ENCODE measurements at regions not wholly inside any gene's neighbourhood (a gene's known extent, or its start where the extent isn't known, plus 50 kb on each side); places are given as distances from the start of the nearest gene placed in this dataset.
A peak's percentile ranks its signal among the peaks of the same experiment; 100 is the strongest.
"Not testable (repeated sequence)": the region's sequence is repeated elsewhere in the genome, so short reads cannot be mapped to it uniquely, and the experiment has no call there.

DNA sequence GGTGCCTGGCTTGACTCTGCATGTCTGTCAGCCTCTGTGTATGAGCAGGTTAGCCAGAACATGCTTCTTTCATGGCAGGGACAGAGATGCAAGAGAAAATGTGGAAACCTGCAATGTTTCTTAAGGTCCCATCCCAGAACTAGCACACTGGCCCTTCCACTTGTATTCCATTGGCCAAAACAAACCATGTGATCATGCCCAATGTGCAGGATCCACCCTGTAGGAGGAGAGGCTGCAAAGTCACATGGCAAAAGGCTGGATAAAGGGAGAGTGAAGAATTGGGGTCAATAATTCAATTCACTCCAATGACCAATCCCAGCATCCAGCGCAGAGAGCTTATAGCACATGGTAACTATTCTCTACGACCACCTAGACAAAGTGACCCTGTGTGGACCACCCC is 405.5 kb downstream of the MIAT start:
- DNase-seq (ENCODE audit: low spot score): no peak

DNA sequence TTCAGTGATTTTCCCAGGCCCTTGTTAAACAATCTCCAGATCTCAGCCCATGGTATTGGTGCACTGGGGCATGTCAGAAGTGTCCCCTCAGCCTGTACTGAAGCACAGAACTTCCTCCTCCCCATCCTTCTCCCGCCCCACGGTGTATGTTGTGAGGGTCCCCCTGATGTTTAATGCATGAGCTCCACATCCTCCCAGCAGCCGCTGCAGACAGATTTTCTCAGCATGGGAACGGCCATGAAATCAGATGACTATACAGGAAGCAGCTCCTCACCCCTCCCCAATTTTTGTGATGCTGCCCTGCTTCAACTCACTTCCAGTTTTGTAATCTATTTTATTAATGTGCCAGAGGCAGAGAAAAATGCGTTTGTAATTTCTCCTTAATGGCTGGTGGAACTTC is 406.0 kb downstream of the MIAT start:
- DNase-seq (ENCODE audit: low spot score): no peak

DNA sequence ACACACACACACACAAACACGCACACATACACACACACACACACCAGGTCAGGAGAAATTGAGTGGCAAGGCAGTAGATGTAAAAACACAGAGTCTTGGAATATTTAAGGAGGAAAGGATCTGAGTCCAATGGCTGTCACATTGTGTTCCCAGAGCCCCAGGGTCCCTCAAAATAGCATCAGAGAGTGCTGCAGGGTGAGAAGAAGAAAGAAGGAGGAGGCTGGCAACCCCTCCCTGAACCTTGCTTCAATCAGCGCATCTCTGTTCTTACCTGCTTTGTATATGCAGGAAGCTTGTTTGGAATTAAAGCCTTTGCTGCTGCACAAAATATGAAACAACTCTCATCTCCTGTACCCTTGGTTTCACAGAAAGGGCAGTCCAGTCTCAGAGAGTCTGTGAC is 406.5 kb downstream of the MIAT start:
- no peak for DNase-seq (ENCODE audit: low spot score)

DNA sequence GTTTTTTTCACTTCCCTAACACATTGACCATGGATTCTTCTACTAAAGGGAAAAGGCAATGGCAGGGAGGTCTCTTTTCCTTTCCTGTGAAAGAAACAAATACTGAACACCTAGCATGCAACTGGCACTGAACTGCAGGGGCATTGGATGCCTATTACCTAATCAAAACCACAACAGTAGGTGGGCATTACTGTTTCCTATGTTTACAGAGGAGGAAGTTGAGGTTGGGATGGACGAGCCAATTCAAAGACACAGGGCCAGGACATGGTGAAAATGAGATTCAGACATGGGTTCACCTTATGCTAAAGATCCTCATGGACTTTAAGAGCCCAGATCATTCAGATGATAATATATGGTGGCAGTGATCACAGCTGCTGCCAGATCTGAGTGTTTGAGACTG is 407.0 kb downstream of the MIAT start:
- DNase-seq (ENCODE audit: low spot score): no peak

DNA sequence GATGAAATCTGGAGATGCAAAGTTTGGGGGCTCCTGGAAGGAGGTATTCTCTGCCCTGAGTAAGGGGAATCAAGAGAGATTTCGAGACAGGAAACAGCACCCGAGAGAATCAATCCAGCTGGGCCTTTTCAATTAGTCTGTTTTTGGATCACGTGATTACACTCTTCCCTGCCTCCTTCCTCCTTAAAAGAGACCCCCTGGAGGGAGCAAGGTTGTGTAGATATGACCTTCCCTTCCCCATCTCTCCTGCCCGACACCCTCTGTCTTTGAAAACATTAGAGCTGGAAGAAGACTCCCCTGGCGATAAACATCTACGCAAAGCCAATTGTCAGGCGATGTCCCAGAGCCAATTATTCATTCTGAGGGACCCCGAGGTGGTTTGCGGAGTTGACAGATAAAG is 407.9 kb downstream of the MIAT start:
- DNase-seq (ENCODE audit: low spot score): no peak

DNA sequence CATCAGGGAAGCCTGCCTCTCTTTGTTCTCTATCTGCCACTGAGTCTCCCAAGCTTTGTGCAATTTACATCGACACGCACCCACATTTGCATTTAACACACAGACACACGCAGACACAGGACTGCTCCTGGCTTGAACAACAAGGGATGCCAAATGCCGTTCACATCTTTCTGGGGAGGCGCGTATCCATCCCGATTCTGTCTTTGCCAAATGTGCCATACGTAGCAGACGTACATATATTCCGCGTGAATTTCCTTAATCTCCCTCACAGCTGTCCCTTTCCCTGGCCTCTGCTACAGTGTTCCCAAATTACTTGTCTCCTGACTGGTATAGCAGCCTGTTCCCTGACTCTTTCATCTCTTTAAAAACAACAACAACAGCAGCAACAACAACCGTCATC is 409.5 kb downstream of the MIAT start:
- no peak for DNase-seq (ENCODE audit: low spot score)

DNA sequence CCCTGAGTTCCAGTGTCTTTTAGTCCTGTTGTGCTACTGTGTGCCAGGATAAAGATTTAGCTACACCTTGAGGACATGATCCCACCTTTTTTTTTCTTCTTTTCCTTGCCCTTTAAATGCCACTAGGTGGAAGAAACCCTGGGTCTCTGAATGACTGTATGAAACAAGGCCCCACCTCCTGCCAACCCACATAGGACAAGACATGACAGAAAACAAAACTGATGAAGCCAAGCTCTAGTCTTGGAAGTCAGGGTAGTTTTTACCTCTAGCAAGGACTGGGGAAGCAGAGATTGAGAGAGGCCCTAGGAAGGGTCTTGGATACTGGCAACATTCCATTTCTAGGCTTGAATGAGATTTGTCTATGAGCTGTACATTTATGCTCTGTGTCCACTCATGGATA is 410.7 kb downstream of the MIAT start:
- DNase-seq (ENCODE audit: low spot score): no peak

DNA sequence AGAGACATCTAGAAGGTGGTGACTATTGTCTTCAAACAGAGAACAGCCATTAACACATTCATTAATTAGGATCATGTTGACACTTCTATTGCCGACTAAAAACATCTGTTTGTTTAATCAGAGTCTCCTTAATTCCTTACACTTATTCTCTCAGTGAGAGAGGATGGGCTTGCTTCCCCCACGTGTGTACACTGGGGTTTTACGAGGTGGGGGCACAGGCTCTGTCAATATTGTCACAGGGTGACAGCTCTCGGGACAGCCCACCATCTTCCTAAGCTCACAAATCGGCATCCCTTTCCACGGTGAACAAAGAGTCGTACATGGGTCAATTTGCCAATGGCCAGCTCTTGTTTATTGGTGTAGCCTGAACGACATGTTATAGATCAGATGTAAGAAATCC is 413.2 kb downstream of the MIAT start:
- DNase-seq (ENCODE audit: low spot score): no peak

DNA sequence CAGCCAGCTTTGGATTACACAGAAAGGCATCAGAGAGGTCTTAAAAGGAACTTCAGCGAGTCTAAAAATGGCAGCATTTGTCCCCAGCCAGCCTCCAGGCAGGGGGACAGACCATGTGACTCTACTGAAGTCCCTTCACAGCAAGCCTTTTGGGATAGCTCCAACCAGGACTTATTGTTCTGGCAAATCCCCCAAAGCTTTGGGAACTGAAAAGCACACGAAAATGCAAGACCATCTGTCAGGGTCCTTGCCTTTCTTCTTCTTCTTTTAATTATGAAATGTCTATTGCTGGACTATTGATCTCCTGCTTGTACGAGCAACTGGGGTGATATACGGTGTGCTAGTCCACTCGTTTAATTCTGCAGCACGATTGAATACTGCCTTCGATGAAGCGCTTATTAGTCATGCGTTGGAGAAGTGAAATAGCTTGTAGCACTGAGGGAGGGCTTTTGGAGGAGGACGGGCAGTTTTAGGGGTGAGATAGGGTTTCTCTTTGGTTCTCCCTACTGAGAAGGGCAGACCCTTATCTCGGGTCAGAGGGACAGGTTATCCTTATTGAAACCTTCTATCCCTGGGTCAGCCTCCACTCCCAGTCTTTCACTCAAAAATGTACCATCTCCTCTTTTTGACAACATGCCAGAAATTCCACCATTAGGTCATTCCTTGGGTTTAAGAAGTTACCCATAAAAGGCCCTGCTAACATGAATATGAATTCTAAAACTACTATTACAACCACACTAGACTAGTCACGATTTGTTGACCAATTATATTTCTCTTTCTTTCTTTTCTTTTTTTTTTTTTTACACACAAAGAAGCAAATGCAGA is 416.4 kb downstream of the MIAT start:
- no peak for DNase-seq (ENCODE audit: low spot score)

DNA sequence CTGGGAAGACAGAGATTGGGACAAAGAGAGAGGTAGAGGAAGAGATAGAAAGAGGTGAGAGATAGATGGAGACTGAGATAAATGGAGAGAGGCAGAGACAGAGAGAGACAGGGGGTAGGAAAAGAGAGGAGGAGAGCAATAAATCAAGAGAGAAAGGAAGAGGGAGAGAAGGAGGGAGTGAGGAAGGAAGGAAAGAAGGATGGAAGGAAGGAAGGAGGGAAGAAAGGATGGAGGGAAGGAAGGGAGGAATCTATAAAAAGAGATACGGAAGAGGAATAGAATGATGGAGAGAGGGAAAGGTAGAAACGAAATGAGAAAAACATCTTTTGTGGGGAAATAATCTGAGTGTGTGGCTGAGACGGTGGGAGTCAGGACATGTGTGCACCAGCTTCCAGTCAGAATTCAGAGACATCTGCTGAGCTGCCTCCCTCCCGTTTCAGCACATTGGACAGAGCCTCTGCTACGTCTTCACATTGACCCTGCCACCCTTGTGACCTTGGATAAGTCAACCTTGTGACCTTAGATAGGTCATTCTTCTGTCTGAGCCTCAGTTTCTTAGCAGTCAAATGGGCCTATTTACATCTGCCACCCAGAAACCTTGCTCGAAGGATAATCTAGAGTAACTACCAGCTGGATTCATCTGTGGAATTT is 417.8 kb downstream of the MIAT start:
- peak; percentile 40 for DNase-seq (ENCODE audit: low spot score)

DNA sequence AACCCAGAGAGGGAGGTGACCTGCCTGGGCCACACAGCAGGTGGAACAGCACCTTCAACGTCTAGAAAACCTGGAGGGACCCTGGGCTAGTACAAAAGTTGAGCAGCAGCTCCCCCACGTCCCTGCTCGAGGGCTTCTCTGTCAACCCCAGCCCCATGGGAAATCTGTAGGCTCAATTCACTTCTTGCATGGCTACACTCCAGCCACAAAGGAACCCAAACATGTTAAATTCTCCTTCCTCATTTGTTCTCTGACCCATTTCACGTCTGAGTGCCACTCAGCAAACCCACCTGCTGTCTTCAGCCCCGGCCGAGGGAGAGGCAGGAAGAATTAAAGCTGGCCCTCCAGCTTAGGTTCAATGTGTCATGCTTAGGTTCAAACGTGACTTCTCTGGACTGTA is 418.5 kb downstream of the MIAT start:
- no peak for DNase-seq (ENCODE audit: low spot score)

DNA sequence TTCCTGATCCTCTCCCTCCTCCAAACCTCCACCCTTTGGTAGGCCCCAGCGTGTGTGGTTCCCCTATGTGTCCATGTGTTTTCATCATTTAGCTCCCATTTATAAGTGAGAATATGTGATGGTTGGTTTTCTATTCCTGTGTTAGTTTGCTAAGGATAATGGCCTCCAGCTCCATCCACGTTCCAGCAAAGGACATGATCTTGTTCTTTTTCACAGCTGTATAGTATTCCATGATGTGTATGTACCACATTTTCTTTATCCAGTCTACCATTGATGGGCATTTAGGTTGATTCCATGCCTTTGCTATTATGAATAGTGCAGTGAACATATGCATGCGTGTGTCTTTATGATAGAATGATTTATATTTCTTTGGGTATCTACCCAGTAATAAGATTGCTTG is 420.7 kb downstream of the MIAT start:
- not testable (repeated sequence) for DNase-seq (ENCODE audit: low spot score)

DNA sequence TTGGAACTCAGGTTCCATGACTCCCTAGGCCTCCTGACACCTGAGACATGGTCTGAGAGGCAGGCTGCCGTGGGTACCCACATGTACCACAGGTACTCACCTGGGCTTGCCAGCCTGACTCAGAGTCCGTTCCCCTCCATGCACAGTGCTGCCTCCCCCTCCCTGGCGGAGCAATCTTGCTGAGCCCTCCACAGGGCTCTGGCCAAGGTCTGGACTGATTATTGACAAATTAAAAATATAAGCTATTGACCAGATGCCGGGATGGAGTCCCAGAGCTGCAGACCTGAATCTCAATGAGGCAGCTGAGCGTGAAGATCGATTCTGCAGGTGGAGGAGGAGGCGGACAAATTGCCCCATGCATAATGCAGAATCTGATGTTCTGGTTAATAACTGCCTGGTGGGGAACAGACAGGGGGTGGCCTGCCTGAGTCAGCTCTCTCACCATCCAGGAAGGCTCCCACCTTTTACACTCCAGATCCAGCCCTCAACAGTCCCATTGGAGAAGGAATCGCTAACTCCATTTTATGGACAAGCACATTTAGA is 422.7 kb downstream of the MIAT start:
- DNase-seq (ENCODE audit: low spot score): no peak

DNA sequence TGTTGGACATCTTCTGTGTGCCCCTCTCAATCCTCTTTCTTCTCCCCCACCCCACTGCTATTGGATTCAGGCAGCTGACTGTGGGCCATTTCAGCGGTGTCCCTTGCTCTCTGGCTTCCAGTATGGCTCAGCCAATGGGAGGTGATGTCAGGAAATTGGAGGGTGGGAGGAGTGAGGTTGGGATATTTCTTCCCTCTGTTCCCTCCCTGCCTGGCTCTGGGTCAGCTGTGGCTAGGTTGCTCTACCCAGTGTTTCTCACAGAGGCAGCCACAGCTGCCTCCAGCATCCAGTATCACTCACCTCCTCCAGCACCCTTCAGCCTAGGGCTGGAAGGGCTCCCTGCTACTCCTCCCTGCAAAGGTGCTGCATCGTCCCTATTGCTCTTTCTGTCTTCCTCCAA is 423.5 kb downstream of the MIAT start:
- DNase-seq (ENCODE audit: low spot score): no peak

DNA sequence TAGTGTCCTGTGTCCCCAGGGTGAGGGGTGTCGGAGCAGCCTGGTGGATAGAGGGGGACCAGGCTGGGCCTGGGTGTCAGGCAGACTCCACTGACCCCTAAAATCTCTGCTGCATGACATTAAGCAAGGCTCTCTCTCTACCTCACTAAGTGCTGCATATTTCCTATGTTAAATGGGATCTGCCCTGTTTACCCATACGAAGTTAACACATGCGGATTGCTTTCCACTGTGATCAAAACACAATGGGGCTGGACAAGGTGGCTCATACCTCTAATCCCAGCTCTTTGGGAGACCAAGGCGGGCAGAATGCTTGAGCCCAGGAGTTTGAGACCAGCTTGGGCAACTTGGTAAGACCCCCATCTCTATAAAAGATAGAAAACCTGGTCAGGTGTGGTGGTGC is 426.2 kb downstream of the MIAT start:
- DNase-seq (ENCODE audit: low spot score): no peak

DNA sequence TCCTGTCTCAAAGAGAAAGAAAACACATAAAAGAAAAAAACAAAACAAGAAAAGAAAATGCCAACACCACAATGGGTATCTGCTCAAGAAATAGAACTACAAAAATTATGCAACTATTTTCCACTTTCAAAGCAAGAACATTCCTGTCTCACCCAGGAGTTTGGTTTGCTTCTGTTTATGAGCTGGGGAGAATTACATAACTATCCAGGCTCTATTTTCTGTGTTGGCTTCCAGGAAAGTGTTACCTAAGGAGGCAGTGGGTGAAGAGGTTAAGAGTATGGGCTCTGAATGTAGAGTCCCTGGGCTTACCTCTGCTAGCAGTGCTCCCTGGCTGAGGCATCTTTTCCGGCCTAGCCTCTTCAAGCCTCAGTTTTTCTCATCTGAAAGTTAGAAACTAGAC is 426.7 kb downstream of the MIAT start:
- DNase-seq (ENCODE audit: low spot score): no peak

DNA sequence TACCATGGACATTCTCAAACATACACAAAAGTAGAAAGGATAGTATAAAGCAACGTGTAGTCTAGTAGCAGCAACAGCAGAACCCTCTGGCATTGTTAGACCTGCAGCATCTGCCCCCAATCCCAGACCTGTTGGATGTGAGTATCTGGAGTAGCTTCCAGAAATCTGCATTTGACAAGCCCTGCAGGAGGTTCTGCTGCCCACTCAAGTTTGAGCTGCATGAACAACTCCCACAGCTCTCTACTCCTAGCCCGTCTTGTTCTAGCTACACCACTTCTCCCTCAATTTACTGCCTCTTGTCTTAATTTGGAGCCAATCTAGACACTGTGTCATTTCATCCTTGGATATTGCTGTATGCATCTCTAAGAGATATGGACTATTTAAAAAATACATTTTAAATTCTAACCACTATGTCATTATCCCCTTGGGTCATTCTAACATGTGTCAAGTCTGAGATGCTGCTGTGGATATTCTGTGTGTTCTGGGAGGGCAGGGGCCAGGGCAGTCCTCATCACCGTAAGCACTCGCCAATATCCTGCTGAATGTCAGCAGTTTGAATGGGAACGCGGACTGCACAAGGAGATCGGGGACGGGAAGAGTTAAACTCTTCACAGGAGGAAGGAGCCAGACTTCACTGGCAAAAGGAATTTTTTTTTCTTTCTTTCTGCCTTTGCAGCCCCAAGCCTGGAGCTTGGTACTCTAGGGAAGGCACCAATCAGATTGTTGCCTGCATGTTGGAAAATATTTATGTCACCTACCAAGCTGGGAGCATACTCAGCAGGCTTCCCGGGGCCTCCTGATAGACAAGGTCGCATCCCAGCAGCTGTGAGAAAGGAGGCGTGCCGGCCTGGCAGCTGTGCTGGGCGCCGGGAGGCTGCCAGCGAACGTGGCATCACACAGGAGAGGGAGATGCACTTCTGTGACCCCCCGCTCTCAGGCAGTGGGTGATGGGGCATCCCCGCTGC is 429.0 kb downstream of the MIAT start:
- no peak for DNase-seq (ENCODE audit: low spot score)

DNA sequence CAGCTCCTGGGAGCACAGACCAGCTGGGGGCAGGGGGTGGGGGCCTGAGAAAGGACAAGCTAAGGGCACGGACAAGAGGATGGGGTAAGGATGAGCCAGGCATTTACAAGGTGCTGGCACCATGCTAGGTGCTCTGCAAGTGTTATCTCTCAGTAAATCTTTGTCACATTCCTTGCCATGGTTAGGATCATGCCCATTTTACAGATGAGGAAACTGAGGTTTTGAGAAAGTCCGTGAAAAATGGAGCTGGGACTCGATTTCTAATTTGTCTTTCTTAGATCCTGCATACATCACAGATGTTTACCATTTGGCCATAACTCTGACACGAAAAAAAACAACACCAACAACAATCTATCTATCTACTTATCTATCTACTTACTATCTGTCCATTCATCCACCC is 429.7 kb downstream of the MIAT start:
- DNase-seq (ENCODE audit: low spot score): no peak

DNA sequence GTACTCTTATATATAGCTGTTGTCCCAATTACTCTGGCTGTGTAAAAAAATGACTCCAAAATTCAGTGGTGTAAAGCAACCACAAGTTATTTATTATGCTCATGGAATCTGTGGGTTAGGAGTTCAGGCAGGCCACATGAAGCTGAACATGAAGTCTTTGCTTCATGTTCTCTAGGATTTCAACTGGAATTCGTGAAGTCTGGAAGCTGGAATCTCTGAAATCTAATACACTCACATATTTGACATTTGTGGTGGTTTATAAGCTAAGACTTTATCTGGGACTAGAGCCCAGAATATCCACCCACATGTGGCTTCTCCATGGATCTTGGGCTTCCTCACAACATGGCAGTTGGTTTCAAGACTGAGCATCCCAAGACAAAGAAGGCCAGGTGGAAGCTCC is 430.6 kb downstream of the MIAT start:
- peak; percentile 28 for DNase-seq (ENCODE audit: low spot score)

DNA sequence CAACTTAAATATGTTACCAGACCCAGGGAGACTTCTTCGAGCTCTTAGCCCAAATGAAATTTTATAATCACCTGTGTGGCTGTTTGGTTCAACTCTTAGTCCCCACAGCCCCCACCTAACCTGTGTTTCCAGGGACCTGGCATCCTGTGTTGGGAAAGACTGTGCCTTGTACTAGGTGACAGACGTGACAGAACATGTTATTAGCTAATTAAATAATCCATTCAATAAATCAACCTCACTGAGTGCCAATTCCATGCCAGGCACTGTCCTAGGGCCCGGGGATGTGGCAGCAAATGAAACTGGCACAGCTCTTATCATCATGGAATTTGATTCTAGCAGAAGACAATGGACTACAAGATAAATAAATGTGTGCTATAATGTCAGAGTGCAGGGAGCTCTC is 431.9 kb downstream of the MIAT start:
- DNase-seq (ENCODE audit: low spot score): no peak

DNA sequence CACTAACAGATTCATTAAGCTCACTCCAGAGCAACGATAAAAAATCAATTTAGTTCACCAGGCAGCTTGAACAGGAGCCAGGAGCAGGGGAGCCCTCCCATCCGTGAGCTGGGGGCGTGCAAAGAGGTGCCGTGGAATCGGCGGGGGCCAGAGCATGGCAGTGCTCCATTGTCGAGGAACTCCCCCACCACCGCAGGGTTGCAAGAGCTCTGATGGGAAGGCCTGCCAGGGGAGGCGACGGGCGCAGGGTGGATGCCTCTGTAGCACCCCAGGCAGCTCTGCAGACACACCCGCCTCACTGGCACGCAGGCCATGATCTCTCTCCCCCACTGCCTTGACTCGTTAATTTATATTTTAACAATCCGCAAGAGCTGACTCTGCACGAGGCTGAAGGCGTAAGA is 433.2 kb downstream of the MIAT start:
- DNase-seq (ENCODE audit: low spot score): no peak

DNA sequence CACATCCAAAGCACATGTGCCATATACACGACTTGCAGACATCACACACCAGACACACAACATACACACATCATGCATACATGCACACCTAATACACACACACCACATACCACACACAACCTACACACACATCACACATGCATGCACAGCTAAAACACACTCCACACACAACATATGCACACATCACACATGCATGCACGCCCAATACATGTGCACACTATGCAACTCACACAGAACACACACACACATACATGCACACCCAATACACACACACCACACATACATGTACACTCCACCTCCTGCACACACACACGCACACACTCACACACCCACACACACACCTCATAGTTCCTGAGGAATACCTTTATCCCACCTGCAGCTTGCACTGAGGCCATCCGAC is 436.0 kb downstream of the MIAT start:
- no peak for DNase-seq (ENCODE audit: low spot score)

All from AG20443 (cell line).